Esophagus muscularis mucosa (tissue), 4 donors: ENCODE measurements at regions not wholly inside any gene's neighbourhood (a gene's known extent, or its start where the extent isn't known, plus 50 kb on each side); places are given as distances from the start of the nearest gene placed in this dataset.

Source experiments
- DNase-seq: peaks from one replicate; pipeline ENCODE4 v3.0.0-alpha.2; 2017; ENCODE audit errors: extremely low spot score
- H3K27ac ChIP-seq, 4 donors: fragments of 200-600 bp; sonication (generic); replicated peaks in 1 of 4; 1 replicate in 3 of 4; 2 replicates in 1 of 4; pipeline ENCODE4 v1.5.1; 2016 to 2019; ENCODE audit warnings: mild to moderate bottlenecking in 1 of 4
- H3K27me3 ChIP-seq, 4 donors: fragments of 200-600 bp; sonication (generic); one replicate each; pipeline versions ENCODE4 v1.5.1 to v1.6.0; 2016 to 2019
- H3K36me3 ChIP-seq, 4 donors: fragments of 200-600 bp; sonication (generic); one replicate each; pipeline ENCODE4 v1.5.1; 2016 to 2019
- H3K4me1 ChIP-seq, 4 donors: fragments of 200-600 bp; sonication (generic); one replicate each; pipeline ENCODE4 v1.5.1; 2016 to 2019
- H3K4me3 ChIP-seq, 4 donors: fragments of 200-600 bp; sonication (generic); 1 replicate in 2 of 4; 2 replicates in 2 of 4; pipeline ENCODE4 v1.5.1; 2016 to 2019; ENCODE audit warnings: mild to moderate bottlenecking in 4 of 4, moderate library complexity in 1 of 4
- H3K9me3 ChIP-seq, 4 donors: fragments of 200-600 bp; sonication (generic); 1 replicate in 3 of 4; 2 replicates in 1 of 4; pipeline ENCODE4 v1.5.1; 2016 to 2019
- EP300 ChIP-seq: sonication (generic); formaldehyde crosslinking; IDR thresholded peaks from one replicate; pipeline ENCODE4 v1.6.1; 2017; ENCODE audit warnings: antibody characterized with exemption
- POLR2A ChIP-seq: fragments of 450-650 bp; IDR thresholded peaks from one replicate; pipeline ENCODE4 v1.6.1; 2017; ENCODE audit warnings: antibody characterized with exemption, moderate library complexity, mild to moderate bottlenecking, low read depth
- POLR2AphosphoS5 ChIP-seq, 2 donors: sonication (generic); formaldehyde crosslinking; IDR thresholded peaks; one replicate each; pipeline ENCODE4 v1.6.1; 2017; ENCODE audit warnings: antibody characterized with exemption in 2 of 2
- WGBS: methylation state at CpG from one replicate; pipeline ENCODE4 v1.1.5; 2018; 5-methylcytosine and 5-hydroxymethylcytosine counted together
- intact Hi-C: fragments of 100-400 bp; cut with DNase I; formaldehyde crosslinking; loops from one replicate; pipeline ENCODE4 v1.15.1; 2023
- TF ChIP-seq, protein P1 (sequence below), 3 experiments: fragments of 200-600 bp in 2 of 3; fragments of 450-650 bp in 1 of 3; sonication (generic) in 2 of 3; IDR thresholded peaks; one replicate each; pipeline ENCODE4 v1.5.1; 2017 to 2019; ENCODE audit warnings: antibody characterized with exemption in 3 of 3, mild to moderate bottlenecking in 2 of 3, moderate library complexity in 1 of 3

DNA sequence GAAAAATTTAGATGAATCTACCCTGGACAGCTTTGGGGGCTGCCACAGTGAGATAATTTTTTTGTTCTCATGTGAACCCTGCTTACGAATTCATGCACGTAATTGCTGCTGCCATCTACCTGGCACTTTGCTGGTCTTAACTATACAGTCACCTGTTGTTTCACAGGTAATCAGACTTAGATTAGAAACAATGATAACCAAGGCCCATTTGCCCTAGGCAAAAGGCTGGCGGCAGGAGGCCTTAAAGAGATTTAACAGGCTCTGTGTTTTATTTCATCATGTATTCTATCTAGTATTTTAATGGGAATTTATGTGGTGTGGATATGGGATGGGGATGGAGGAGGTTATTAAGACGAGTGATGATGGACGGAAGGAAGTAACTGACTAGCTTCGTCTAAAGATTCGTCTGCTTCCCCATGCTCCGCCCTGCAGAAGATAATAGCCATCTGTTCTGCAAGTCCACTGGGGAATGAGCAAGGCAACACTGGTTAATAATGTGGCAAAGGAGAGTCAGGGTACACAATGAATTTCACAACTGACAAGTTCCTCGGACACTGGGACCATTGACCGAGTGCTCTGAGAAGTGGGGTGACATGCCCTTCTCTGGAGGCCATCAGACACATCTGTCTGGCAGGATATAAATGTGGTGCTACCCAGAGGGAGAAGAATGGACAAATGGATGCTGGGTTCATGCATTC lies 291.8 kb upstream of the TNP1 start:
- intact Hi-C loops, result no loop called here
- H3K27me3 ChIP-seq, result no peaks in the 10 kb centered on the region
- no peak overlapping the region for H3K4me3 ChIP-seq
- 70% methylated on average over 10 of the region's 10 CpGs for WGBS
- DNase-seq, result peak; percentile 39
- TF ChIP-seq POLR2A (no peak), EP300 (no peak), POLR2AphosphoS5 (IDR thresholded peaks at IDR 0.05) (no peak)
- TF ChIP-seq, protein P1, sequence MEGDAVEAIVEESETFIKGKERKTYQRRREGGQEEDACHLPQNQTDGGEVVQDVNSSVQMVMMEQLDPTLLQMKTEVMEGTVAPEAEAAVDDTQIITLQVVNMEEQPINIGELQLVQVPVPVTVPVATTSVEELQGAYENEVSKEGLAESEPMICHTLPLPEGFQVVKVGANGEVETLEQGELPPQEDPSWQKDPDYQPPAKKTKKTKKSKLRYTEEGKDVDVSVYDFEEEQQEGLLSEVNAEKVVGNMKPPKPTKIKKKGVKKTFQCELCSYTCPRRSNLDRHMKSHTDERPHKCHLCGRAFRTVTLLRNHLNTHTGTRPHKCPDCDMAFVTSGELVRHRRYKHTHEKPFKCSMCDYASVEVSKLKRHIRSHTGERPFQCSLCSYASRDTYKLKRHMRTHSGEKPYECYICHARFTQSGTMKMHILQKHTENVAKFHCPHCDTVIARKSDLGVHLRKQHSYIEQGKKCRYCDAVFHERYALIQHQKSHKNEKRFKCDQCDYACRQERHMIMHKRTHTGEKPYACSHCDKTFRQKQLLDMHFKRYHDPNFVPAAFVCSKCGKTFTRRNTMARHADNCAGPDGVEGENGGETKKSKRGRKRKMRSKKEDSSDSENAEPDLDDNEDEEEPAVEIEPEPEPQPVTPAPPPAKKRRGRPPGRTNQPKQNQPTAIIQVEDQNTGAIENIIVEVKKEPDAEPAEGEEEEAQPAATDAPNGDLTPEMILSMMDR (IDR thresholded peaks at IDR 0.05), result no peak
- no peak overlapping the region for H3K27ac ChIP-seq
- H3K9me3 ChIP-seq, result no peaks in the 10 kb centered on the region
- no peaks in the 10 kb centered on the region for H3K4me1 ChIP-seq
- no peaks in the 10 kb centered on the region for H3K36me3 ChIP-seq

DNA sequence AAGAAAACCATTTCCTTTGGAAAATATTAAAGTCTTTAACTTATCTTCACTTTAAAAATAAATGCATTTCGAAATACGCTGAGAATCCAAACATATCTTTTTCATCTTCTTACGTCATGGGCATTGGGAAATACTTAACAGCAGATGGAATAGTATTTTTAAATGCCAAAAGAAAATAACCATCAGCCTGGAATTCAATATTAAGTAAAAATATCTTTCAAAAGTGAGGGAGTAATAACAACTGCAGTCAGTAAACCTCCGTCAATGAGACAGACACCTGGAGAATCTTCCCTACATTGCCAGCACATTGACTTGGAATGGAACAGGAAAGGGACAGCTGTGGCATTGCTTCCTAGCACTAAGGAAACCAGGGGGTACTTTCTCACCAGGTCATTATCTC lies 290.4 kb upstream of the TNP1 start:
- 89% methylated on average over 4 of the region's 4 CpGs for WGBS
- Histone ChIP-seq H3K36me3 (no peaks in the 10 kb centered on the region), H3K27me3 (no peaks in the 10 kb centered on the region), H3K27ac (no peak overlapping the region), H3K4me1 (no peaks in the 10 kb centered on the region), H3K4me3 (no peak overlapping the region), H3K9me3 (no peaks in the 10 kb centered on the region)
- intact Hi-C loops, result no loop called here
- no peak for DNase-seq
- no peak for TF ChIP-seq POLR2A
- no peak for TF ChIP-seq EP300
- TF ChIP-seq POLR2AphosphoS5 (IDR thresholded peaks at IDR 0.05), result no peak
- TF ChIP-seq, protein P1 (IDR thresholded peaks at IDR 0.05), result no peak

DNA sequence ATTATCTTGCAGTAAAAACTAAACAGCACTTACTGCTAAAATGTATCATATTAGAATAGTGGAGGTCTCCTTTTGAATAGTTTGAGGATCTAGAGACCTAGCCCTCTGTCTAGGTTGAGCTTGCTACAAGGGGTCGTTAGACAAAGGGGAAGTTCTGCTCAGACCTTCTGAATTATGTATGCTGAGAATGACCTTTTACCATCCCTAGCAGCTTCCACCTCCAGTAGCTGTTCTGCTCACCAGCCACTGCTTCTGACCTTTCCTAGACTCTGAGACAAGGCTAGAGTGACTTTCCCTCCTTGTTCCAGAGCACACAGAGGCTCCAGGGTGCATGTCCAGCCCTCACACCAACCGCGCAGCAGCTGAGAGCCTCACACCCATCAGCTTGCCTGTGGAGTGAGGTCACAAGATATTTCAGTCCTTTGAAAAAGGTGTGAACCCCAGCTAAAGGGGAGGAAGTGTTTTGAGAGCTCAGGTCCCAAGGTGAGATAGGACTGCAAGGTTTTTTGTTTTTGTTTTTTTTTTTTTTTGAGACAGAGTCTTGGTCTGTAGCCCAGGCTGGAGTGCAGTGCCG lies 289.3 kb upstream of the TNP1 start:
- H3K36me3 ChIP-seq, result no peaks in the 10 kb centered on the region
- H3K4me3 ChIP-seq, result no peak overlapping the region
- no peaks in the 10 kb centered on the region for H3K27me3 ChIP-seq
- no peak overlapping the region for H3K27ac ChIP-seq
- no peaks in the 10 kb centered on the region for H3K4me1 ChIP-seq
- no peaks in the 10 kb centered on the region for H3K9me3 ChIP-seq
- no peak for TF ChIP-seq POLR2AphosphoS5 (IDR thresholded peaks at IDR 0.05)
- no peak for TF ChIP-seq EP300
- TF ChIP-seq POLR2A, result no peak
- TF ChIP-seq, protein P1 (IDR thresholded peaks at IDR 0.05), result no peak
- intact Hi-C loops, result no loop called here
- DNase-seq, result no peak
- 88% methylated on average over 4 of the region's 4 CpGs for WGBS

DNA sequence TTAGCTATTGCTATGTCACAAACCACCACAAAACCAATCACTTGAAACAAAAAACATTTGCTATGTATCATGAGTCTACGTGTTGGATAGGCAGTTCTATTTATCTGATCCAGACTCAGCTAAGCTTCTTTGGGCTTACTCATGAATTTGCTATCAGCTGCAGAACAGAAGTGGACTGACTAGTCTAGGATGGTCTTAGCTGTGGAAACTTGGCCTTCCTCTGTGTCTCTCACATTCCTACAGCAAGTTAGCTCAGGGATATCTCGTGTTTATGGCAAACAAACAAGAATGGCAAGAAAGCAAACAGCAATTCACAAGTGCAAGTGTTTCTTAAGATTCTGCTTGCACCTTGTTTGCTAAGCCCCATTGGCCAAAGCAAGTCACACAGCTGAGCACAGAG lies 288.0 kb upstream of the TNP1 start:
- H3K27me3 ChIP-seq, result no peaks in the 10 kb centered on the region
- no peaks in the 10 kb centered on the region for H3K9me3 ChIP-seq
- intact Hi-C loops, result no loop called here
- no peaks in the 10 kb centered on the region for H3K36me3 ChIP-seq
- no peak overlapping the region for H3K27ac ChIP-seq
- WGBS, result 88% methylated on average over 2 of the region's 2 CpGs
- H3K4me3 ChIP-seq, result no peak overlapping the region
- TF ChIP-seq, protein P1 (IDR thresholded peaks at IDR 0.05), result no peak
- no peak for TF ChIP-seq POLR2AphosphoS5 (IDR thresholded peaks at IDR 0.05)
- TF ChIP-seq EP300, result no peak
- no peak for TF ChIP-seq POLR2A
- peak; percentile 34 for DNase-seq
- no peaks in the 10 kb centered on the region for H3K4me1 ChIP-seq

DNA sequence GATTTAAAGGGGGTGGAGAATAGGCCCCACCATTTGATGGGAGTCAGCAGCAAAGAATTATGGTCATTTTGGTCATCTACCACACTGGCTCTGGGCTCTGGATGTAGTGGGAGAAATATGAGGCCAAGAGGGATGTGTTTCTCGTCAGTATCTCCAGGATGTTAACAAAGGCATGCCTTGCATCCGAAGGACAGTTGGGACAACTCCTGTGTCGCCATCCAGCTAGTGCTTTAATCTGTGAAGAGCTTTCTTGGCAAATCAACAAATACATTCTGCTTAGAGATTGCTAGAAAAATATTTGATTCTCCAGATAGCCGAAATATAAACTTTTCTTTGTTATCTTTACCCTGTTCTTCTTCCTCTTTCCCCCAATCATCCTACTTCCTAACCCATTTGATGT lies 287.1 kb upstream of the TNP1 start:
- no peaks in the 10 kb centered on the region for H3K36me3 ChIP-seq
- H3K9me3 ChIP-seq, result peaks cover 0 to 8% (median 5%) of the 10 kb centered on the region in 4 donors
- H3K27me3 ChIP-seq, result no peaks in the 10 kb centered on the region
- no peaks in the 10 kb centered on the region for H3K4me1 ChIP-seq
- WGBS, result 89% methylated on average over 4 of the region's 4 CpGs
- no peak overlapping the region for H3K4me3 ChIP-seq
- peak; percentile 62 for DNase-seq
- TF ChIP-seq POLR2A (no peak), POLR2AphosphoS5 (IDR thresholded peaks at IDR 0.05) (no peak), EP300 (no peak)
- intact Hi-C loops, result no loop called here
- H3K27ac ChIP-seq, result no peak overlapping the region
